Rectal smooth muscle tissue (tissue), 1 donor: ENCODE measurements at regions not wholly inside any gene's neighbourhood (a gene's known extent, or its start where the extent isn't known, plus 50 kb on each side); places are given as distances from the start of the nearest gene placed in this dataset.

Experiments used
- H3K27ac ChIP-seq: one replicate; pipeline ENCODE4 v1.7.0; 2013; ENCODE audit warnings: low read depth, low read length, inconsistent platforms
- H3K27me3 ChIP-seq: one replicate; pipeline ENCODE4 v1.7.0; 2013; ENCODE audit warnings: low read length; ENCODE audit not compliant: control insufficient read depth, insufficient read depth
- H3K36me3 ChIP-seq: one replicate; pipeline ENCODE4 v1.7.0; 2013; ENCODE audit warnings: low read length; ENCODE audit not compliant: control insufficient read depth, insufficient read depth
- H3K4me1 ChIP-seq: one replicate; pipeline ENCODE4 v1.7.0; 2013; ENCODE audit warnings: low read length; ENCODE audit not compliant: control insufficient read depth, insufficient read depth
- H3K4me3 ChIP-seq: one replicate; pipeline ENCODE4 v1.7.0; 2013; ENCODE audit warnings: low read length
- H3K9ac ChIP-seq: one replicate; pipeline ENCODE4 v1.7.0; 2013; ENCODE audit warnings: low read length

- Histone ChIP-seq H3K9ac (no peak overlapping the region), H3K4me3 (no peak overlapping the region), H3K27me3 (peaks cover 4% of the 10 kb centered on the region), H3K27ac (no peak overlapping the region), H3K36me3 (no peaks in the 10 kb centered on the region), H3K4me1 (no peaks in the 10 kb centered on the region)
Measured at GRCh38 chr5:174511714-174512253, 212.6 kb upstream of the MSX2 start.

- Histone ChIP-seq H3K27me3 (peaks cover 2% of the 10 kb centered on the region), H3K9ac (no peak overlapping the region), H3K4me3 (no peak overlapping the region), H3K27ac (no peak overlapping the region), H3K36me3 (no peaks in the 10 kb centered on the region), H3K4me1 (no peaks in the 10 kb centered on the region)
Measured at GRCh38 chr5:174514325-174514724, 210.1 kb upstream of the MSX2 start.

- Histone ChIP-seq H3K4me3 (no peak overlapping the region), H3K27me3 (no peaks in the 10 kb centered on the region), H3K27ac (no peak overlapping the region), H3K9ac (no peak overlapping the region), H3K4me1 (no peaks in the 10 kb centered on the region), H3K36me3 (no peaks in the 10 kb centered on the region)
Measured at GRCh38 chr5:174514983-174515394, 209.4 kb upstream of the MSX2 start.

- H3K4me1 ChIP-seq: no peaks in the 10 kb centered on the region
- H3K4me3 ChIP-seq: no peak overlapping the region
- no peak overlapping the region for H3K9ac ChIP-seq
- H3K27me3 ChIP-seq: no peaks in the 10 kb centered on the region
- H3K27ac ChIP-seq: no peak overlapping the region
- H3K36me3 ChIP-seq: no peaks in the 10 kb centered on the region
Measured at GRCh38 chr5:174516741-174517140, 207.6 kb upstream of the MSX2 start.

GRCh38 chr5:174518512-174518911 is 205.9 kb upstream of the MSX2 start:
- Histone ChIP-seq H3K4me1 (no peaks in the 10 kb centered on the region), H3K9ac (no peak overlapping the region), H3K27me3 (no peaks in the 10 kb centered on the region), H3K27ac (no peak overlapping the region), H3K4me3 (no peak overlapping the region), H3K36me3 (no peaks in the 10 kb centered on the region)

- no peaks in the 10 kb centered on the region for H3K27me3 ChIP-seq
- no peak overlapping the region for H3K9ac ChIP-seq
- H3K27ac ChIP-seq: no peak overlapping the region
- H3K36me3 ChIP-seq: no peaks in the 10 kb centered on the region
- no peaks in the 10 kb centered on the region for H3K4me1 ChIP-seq
- no peak overlapping the region for H3K4me3 ChIP-seq
Measured at GRCh38 chr5:174520420-174521396, 203.7 kb upstream of the MSX2 start.

- Histone ChIP-seq H3K36me3 (no peaks in the 10 kb centered on the region), H3K9ac (no peak overlapping the region), H3K4me3 (no peak overlapping the region), H3K4me1 (no peaks in the 10 kb centered on the region), H3K27ac (no peak overlapping the region), H3K27me3 (no peaks in the 10 kb centered on the region)
Measured at GRCh38 chr5:174521449-174521848, 202.9 kb upstream of the MSX2 start.

- Histone ChIP-seq H3K27me3 (no peaks in the 10 kb centered on the region), H3K4me3 (no peak overlapping the region)
Measured at GRCh38 chr5:174522480-174523260, 201.7 kb upstream of the MSX2 start.

GRCh38 chr5:174523311-174524071 is 200.9 kb upstream of the MSX2 start:
- H3K4me1 ChIP-seq: no peaks in the 10 kb centered on the region
- no peak overlapping the region for H3K9ac ChIP-seq
- no peaks in the 10 kb centered on the region for H3K27me3 ChIP-seq
- H3K36me3 ChIP-seq: no peaks in the 10 kb centered on the region
- no peak overlapping the region for H3K4me3 ChIP-seq
- H3K27ac ChIP-seq: no peak overlapping the region

More at GRCh38 chr5:174522480-174523260, 201.7 kb upstream of the MSX2 start:
- Histone ChIP-seq H3K9ac (no peak overlapping the region), H3K4me1 (no peaks in the 10 kb centered on the region), H3K36me3 (no peaks in the 10 kb centered on the region), H3K27ac (no peak overlapping the region)

GRCh38 chr5:174524351-174524750 is 200.0 kb upstream of the MSX2 start:
- no peaks in the 10 kb centered on the region for H3K27me3 ChIP-seq
- no peaks in the 10 kb centered on the region for H3K4me1 ChIP-seq
- no peak overlapping the region for H3K9ac ChIP-seq
- no peak overlapping the region for H3K4me3 ChIP-seq
- H3K27ac ChIP-seq: no peak overlapping the region
- H3K36me3 ChIP-seq: no peaks in the 10 kb centered on the region

- H3K4me1 ChIP-seq: no peaks in the 10 kb centered on the region
- no peak overlapping the region for H3K27ac ChIP-seq
- no peaks in the 10 kb centered on the region for H3K36me3 ChIP-seq
- H3K9ac ChIP-seq: no peak overlapping the region
- H3K4me3 ChIP-seq: no peak overlapping the region
- no peaks in the 10 kb centered on the region for H3K27me3 ChIP-seq
Measured at GRCh38 chr5:174526177-174526576, 198.2 kb upstream of the MSX2 start.
